ENCODE measurements at regions not wholly inside any gene's neighbourhood (a gene's known extent, or its start where the extent isn't known, plus 50 kb on each side); places are given as distances from the start of the nearest gene placed in this dataset.

DNA sequence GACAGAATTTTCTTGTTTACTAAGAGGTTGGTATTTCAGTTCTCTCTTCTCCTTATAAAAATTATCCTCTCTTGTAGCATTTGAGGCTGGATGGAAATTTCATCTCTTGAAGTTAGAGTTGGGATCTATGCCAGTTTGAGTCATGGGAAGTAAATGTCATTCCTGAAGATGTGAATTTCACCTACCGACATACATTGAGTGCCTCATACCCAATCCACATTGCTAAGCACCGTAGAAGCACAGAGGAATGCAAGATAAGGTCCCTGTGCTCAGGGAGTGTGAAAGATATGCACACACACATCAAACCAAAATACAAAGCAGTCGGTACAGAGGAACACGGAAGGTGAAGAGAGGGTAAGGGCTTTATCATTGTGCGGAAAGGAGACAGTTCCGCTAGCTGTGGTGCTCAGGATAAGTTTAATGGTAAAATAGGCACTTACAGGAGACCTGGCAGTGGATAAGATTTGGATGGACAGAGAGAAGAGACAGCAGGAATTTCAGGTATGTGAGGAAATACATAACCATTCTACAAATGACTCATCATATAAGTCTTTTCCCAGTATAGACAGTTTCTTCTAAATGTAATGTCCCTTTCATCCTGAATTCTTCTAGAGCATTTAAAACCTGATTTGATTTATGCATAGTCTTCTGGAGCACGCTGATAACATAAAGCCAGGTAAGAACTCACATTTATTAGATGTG is 205.3 kb upstream of the ST6GAL2 start:
- H3K27ac ChIP-seq: no peak overlapping the region
- TF ChIP-seq, protein P1, sequence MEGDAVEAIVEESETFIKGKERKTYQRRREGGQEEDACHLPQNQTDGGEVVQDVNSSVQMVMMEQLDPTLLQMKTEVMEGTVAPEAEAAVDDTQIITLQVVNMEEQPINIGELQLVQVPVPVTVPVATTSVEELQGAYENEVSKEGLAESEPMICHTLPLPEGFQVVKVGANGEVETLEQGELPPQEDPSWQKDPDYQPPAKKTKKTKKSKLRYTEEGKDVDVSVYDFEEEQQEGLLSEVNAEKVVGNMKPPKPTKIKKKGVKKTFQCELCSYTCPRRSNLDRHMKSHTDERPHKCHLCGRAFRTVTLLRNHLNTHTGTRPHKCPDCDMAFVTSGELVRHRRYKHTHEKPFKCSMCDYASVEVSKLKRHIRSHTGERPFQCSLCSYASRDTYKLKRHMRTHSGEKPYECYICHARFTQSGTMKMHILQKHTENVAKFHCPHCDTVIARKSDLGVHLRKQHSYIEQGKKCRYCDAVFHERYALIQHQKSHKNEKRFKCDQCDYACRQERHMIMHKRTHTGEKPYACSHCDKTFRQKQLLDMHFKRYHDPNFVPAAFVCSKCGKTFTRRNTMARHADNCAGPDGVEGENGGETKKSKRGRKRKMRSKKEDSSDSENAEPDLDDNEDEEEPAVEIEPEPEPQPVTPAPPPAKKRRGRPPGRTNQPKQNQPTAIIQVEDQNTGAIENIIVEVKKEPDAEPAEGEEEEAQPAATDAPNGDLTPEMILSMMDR (IDR thresholded peaks at IDR 0.05): no peak
- DNase-seq (ENCODE audit: low spot score): no peak
- H3K4me3 ChIP-seq: no peak overlapping the region

DNA sequence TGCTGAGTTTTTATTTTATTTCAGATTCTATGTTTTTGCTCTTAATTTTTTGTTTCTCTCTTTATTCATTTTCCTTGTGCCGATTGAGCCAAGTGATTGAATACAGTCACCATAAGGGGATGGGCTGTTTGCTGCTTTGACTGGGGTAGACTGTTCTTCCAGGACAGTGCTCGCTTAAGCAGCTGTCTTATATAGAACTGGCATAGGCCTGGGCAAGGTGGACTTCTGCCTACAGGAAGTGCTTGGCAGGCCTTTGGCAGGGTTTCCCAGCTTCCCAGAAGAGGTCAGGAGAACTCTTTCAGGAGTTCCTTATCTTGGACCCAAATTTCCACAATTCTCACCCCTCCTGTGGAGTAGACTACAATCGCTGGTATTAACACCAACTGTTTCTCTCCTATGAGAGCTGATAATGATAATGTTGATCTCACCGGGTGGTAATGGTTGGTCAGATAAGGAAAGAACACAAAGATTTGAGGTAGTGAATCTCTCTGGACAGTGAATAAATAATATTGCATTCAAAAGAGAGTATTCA is 207.5 kb upstream of the ST6GAL2 start:
- Histone ChIP-seq H3K27ac (no peak overlapping the region), H3K4me3 (no peak overlapping the region)
- no peak for DNase-seq (ENCODE audit: low spot score)
- TF ChIP-seq, protein P1 (IDR thresholded peaks at IDR 0.05): no peak

DNA sequence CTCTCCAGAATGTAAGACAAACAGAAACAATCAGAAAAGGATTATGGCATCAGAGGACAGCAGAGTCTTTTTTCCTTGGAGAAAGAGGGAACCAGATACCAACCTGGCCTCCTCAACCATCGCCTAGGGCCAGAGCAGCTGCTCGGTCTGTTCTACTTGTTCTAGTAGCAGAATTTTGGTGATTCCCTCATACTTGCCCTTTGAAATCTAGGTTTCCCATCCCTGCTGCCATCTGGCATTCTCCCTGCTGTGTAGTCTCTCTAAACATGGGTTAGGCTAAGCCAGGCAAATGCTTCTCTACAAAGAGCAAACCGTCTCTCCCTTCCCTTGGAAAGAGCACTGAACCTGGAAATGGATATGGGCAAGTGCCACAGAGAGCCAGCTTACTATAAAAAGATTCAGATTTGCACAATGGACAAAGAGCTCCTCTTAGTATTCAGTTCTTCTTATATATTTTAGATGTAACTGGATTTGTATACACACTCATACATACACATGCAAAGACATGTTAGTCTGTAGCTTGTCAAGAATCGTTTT is 208.6 kb upstream of the ST6GAL2 start:
- Histone ChIP-seq H3K27ac (no peak overlapping the region), H3K4me3 (no peak overlapping the region)
- TF ChIP-seq, protein P1 (IDR thresholded peaks at IDR 0.05): no peak
- DNase-seq (ENCODE audit: low spot score): no peak

DNA sequence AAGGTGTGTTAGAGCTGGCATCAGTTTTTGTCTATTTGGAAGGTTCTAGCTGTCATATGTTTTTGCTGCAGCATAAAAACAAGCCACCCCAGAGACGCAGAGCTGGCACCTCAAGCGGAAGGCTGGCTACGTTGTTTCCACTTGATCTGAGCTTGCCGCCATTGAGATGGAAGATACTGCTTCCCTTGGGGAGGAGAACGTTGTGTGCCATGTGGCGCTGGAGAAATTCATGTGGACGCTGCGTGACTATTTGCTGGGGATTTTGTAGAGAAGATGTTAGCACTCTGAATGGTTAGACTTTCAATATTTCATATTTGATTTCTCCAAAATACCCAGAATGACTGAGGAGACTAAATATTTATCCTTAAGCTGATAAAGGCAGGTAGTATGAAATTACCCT is 216.2 kb upstream of the ST6GAL2 start:
- TF ChIP-seq, protein P1 (IDR thresholded peaks at IDR 0.05): no peak
- H3K4me3 ChIP-seq: no peak overlapping the region
- DNase-seq (ENCODE audit: low spot score): no peak
- H3K27ac ChIP-seq: no peak overlapping the region

DNA sequence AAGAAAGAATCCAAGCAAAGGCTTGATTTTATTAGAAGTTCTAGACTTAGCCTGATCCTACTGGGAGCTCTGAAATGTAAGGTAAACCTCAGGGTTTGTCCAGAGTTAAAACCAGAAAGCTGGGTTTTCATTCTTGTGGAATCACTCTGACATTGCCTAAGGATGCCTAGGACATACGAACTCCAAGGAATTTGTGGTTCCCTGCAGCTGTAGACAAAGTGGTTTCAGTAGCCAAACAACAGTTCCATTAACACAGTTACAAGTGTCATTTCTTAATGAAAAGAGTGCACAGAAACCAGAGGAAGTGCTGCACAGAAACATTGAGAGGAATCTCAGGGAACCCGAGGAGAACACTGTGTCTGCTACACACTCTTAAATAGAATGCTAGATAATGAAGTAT is 221.4 kb upstream of the ST6GAL2 start:
- H3K4me3 ChIP-seq: no peak overlapping the region
- TF ChIP-seq, protein P1 (IDR thresholded peaks at IDR 0.05): no peak
- no peak for DNase-seq (ENCODE audit: low spot score)
- no peak overlapping the region for H3K27ac ChIP-seq

DNA sequence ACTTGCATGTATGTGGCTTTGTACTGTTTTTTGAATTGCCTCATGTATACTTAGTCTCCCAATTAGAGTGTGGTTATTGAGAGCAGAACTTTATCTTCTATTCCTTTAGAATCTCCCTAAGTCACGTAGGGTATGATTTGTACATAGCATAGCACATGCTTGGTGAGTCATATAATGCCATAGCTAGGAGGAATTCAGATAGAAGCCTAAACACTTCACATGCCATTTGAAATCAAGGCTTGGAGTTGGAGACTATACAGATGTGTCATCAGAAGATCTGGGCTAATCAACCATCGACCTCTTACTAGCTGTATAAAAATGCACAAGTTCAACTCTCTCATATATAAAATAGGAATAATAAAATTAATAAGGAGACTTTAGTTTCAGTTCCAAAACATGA is 222.6 kb upstream of the ST6GAL2 start:
- H3K4me3 ChIP-seq: no peak overlapping the region
- no peak overlapping the region for H3K27ac ChIP-seq
- DNase-seq (ENCODE audit: low spot score): no peak
- TF ChIP-seq, protein P1 (IDR thresholded peaks at IDR 0.05): no peak

DNA sequence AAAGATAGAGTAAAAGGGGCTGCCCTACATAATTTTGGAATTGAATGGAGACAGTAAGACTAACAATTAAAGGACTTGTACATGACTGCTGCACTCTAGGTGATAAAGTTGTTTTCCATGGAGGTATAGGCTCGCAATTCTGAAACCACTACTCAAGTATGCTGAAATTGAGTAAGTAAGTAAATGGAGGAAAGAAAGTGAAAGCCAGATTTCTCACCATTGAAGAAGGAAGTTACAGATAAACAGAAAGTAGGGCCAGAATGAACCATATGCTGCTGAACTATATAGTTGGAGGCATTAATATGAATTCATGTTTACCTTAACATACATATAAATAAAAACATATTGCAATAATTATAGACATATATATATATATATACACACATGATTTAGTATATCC is 225.7 kb upstream of the ST6GAL2 start:
- Histone ChIP-seq H3K4me3 (no peak overlapping the region), H3K27ac (no peak overlapping the region)
- TF ChIP-seq, protein P1 (IDR thresholded peaks at IDR 0.05): no peak
- DNase-seq (ENCODE audit: low spot score): no peak
